SIG-M5 treated with dmso at 0.1 percent for 504 hours (cell line): ENCODE measurements at regions not wholly inside any gene's neighbourhood (a gene's known extent, or its start where the extent isn't known, plus 50 kb on each side); places are given as distances from the start of the nearest gene placed in this dataset.

ENCODE experiments used
- DNase-seq: peaks from one replicate; lab custom pipeline; 2025; ENCODE audit not compliant: unreplicated experiment; lab: John Stamatoyannopoulos, UW

DNA sequence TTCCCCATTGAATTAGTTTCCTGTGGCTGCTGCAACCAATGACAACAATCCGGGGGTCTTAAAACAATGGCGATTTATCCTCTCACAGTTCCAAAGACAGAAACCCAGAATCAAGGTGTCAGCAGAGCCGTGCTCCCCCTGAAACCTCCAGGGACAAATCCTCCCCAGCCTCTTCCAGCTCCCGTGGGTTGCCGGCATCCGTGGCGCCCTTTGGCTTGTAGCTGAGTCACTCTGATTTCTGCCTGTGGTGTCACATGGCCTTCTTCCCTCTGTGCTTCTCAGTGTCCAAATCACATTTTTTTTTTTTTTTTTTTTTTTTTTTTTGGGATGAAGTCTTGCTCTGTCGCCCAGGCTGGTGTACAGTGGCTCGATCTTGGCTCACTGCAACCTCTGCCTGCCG is 64.5 kb upstream of the STX18 start:
- no peak for DNase-seq

DNA sequence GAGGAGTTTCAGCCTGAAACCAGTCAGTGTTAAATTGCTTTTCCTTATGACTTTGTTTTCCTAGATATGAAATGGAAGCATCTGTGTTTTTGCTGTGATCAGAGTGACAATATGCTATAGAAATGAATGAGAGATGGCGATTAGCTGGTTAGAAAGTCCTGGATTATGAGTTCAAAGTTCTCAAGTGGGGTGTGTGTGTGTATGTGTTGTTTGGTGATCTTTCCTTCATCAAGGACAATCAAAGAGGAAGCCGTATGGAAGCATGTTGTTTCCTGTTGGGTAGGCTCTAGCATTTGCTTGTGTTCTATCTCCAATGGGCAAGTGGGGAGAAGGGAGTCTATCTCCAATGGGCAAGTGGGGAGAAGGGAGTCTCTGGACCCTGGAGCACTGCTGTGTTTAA is 64.0 kb upstream of the STX18 start:
- no peak for DNase-seq

GRCh38 chr4:4603592-4603991 is 61.7 kb upstream of the STX18 start:
- no peak for DNase-seq

- DNase-seq = no peak
Observed at GRCh38 chr4:4603067-4603466, 61.2 kb upstream of the STX18 start.

DNA sequence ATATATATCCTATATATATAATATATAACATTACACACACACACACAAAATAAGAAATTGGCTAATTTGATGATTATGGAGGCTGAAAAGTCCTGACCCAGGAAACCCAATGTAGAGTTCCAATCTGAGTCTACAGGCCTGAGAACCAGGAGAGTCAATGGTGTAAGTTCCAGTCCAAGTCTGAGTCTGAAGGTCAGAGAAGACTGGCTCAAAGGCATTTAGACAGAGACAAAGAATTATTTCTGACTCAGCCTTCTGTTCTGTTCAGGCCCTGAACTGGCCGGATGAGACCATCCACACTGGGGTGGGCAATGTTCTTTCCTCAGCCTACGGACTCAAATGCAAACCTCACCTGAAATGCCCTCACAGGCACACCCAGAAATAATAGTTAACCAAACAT is 60.6 kb upstream of the STX18 start:
- no peak for DNase-seq

- no peak for DNase-seq
Observed at GRCh38 chr4:4601803-4602369, 60.0 kb upstream of the STX18 start.

- DNase-seq = no peak
Observed at GRCh38 chr4:4599481-4600275, 57.8 kb upstream of the STX18 start.

DNA sequence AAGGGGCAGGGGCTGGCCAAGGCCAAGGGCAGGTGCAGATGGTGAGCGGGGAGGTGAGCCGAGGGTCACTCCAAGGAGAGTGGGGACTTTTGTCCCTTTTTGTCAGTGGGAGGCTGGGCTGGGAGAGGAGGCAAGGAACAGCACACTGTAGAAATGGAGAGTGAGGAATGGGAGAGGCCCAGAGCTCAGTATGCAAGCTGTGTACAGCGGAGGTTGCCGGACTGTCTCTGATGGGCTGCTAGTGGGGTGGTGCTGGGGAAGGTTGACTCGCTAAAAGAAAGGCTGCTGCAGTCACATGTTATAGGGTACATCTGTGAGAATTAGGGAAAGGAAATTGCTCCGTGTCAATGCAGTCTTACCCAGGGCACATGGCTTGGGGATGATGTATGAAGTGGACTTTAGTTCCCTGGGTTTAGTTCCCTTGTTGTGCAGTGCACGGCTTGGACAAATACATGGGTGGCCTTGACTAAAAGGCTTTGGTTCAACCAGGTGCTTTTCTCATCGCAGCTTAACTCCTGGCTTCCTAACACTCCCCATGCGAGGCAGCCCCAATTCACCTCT is 57.1 kb upstream of the STX18 start:
- no peak for DNase-seq

DNA sequence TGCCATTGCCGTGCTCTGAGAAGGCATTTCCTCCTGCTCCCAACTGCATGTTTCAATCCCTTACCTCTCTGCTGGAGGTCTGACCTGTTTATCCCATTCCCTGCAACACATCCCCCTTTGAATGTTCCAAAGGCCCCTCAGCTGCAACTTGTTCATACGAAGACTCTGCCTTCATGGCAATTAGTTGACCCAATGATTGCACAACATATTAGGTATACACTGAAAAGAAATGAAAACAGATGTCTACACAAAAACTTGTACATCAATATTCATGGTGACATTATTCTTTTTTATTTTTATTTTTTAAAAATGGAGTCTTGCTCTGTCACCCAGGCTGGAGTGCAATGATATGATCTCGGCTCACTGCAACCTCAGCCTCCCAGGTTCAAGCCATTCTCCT is 54.9 kb upstream of the STX18 start:
- no peak for DNase-seq

- DNase-seq = no peak
Observed at GRCh38 chr4:4595252-4595651, 53.4 kb upstream of the STX18 start.

GRCh38 chr4:4594285-4594920 is 52.6 kb upstream of the STX18 start:
- DNase-seq = no peak

DNA sequence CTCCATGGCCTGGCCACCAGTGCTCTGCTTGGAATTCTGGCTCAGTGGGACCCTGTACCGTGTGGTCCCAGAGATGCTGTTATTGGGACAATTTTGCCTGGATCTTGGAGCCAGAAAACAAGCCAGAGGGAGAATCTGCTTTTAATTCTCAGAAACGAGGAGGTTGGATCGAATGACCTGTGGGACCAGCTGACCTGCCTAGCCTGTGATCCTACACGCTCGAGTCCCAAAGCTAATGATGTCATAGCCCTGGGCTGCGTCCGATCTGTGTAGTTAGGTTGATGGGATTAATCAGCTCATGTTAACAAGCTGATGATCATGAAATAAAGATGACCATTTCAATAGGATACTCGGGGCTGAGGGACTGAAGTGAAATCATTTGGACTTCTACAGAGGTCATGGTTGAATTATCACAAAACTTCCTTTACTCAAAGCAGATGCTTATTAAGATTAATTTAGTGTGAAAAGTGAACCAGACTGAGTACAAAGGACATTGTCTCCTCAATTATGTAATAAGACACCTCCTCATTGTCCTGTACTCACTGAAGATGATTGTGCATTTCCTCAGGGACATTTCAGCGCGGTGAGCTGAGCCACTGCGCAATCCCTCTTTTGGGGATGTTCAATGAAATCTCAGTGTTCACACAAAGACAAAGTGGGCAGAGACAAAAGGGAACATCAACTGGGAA is 51.9 kb upstream of the STX18 start:
- DNase-seq = no peak

DNA sequence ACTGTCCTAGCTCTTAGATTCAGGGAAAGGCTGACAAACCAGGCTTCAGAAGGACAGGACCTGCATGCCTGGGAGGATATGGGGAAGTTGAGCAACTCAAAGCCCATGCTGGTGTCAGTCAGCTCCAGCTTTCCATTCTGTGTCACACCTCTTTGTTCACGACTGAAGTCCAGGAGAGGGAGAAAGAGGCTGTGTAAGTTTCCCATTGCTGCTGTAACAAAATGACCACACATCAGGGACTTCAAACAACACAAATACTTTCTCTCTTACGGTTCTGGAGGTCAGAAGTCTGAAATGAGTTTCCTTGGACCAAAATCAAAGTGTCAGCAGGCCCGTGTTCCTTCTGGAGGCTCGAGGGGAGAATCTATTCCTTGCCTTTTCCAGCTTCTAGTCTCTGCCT is 50.6 kb upstream of the STX18 start:
- no peak for DNase-seq
